ENCODE measurements at regions not wholly inside any gene's neighbourhood (a gene's known extent, or its start where the extent isn't known, plus 50 kb on each side); places are given as distances from the start of the nearest gene placed in this dataset.

DNA sequence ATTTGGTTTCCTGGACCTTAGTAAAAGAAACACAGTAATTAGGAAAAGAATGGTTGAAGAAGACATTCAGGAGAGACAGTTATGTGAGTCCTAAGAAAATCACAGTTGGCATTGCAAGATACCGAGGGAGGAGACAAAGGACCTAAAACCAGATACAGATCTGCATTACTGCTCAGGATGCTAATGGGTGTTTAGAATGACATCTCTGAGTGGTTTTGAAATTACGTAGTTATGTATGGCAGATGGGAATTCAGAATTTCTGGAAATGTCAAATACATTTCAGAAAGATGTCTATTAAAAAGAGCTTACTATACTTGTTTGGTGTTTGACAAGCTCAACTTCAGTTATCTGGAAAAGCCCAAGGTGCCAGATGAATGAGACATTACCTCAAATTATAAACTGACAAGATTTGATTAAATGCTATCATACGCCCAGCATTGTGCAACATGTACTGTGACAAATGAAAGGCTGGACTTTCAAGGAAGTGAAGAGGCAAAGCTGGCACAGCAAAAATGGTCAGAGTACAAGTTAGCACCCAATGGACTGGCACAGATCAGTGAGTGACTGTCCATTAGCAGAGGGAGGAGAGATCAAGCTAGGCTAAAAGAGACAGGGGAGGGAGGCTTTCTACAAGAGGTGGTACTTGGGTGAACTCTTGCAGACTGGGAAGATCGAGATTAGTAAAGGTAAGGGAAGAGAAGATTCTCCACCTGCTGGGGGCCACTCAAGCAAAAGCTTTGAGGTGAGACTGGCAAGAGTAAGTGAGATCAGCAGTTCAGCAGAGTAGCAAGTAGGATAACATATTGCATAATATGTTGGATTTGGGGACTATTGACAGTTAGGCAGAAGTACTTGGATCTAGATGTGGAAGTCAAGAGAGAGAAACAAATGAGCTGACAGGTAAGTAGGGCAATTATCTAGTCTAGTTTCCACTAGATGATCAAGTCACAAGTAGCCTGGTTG is 168.9 kb downstream of the CYRIA start:
- DNase-seq (ENCODE audit: low read depth), result no peak
- TF ChIP-seq, protein P1, sequence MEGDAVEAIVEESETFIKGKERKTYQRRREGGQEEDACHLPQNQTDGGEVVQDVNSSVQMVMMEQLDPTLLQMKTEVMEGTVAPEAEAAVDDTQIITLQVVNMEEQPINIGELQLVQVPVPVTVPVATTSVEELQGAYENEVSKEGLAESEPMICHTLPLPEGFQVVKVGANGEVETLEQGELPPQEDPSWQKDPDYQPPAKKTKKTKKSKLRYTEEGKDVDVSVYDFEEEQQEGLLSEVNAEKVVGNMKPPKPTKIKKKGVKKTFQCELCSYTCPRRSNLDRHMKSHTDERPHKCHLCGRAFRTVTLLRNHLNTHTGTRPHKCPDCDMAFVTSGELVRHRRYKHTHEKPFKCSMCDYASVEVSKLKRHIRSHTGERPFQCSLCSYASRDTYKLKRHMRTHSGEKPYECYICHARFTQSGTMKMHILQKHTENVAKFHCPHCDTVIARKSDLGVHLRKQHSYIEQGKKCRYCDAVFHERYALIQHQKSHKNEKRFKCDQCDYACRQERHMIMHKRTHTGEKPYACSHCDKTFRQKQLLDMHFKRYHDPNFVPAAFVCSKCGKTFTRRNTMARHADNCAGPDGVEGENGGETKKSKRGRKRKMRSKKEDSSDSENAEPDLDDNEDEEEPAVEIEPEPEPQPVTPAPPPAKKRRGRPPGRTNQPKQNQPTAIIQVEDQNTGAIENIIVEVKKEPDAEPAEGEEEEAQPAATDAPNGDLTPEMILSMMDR (IDR thresholded peaks at IDR 0.05; ENCODE audit: insufficient read depth, low read depth, low read length, missing control alignments), result no peak
- H3K4me3 ChIP-seq (ENCODE audit: low read length), result no peak overlapping the region

DNA sequence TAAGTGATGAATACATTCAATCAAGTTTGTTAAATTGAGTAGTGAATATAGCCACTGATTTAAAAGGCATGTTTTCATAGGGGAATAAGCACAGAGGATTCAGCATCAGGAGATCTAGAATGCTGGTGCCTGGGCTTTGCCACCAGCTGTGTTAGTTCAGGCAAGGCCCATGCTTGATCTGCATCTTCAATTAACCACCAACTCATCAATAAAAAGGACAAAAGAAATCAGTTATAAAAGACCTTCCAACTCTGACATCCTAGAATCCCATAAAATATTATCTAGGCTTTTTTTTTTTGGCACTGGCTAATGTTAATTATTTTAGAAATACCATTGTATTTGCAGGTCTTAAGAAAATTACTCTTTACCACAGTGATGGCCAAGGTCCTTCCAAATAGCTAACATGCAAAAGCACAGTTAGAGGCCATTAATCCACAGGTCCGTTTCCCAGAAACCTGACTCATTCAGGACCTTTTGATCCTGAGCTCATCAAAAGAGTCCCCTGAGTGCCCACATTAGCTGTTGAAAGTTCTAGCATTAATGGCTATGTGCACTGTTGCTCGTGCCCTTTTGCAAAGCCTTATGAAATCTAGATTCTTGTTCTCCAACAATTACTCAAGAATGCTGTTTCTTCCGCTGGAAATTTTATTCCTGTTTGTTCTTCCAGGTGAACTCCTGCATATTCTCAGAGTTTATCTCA is 170.0 kb downstream of the CYRIA start:
- no peak overlapping the region for H3K4me3 ChIP-seq (ENCODE audit: low read length)
- TF ChIP-seq, protein P1 (IDR thresholded peaks at IDR 0.05; ENCODE audit: insufficient read depth, low read depth, low read length, missing control alignments), result no peak
- no peak for DNase-seq (ENCODE audit: low read depth)

DNA sequence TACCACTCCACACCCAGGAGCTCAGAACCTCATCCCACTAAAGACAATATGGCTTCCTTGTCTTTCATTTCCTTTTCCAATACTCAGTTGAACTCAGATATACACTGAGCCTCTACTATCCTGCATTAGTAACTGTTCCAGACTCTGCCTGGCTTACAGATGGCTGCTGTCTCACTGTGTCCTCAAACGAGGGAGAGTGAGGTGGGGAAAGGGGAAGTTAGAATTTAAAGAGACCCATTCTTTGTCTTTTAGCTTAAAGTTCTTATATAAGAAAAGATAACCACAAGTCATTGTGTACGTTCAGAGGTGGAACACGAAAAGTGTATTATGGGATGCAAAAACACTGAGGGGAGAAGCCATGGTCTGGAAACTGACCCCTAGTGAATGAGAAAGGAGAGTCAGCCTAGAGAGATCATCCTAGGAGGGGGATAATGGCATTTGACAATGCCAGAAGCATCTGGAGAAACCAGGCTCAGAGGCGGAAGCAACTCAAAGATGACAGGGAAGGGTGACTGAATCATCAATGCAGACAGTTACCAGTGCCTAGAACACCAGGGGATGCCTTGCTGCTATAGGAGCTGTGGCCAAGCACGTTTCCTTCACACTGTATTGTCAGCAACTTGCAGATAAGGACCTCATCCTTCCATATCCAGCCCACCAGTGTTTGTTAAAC is 170.7 kb downstream of the CYRIA start:
- TF ChIP-seq, protein P1 (IDR thresholded peaks at IDR 0.05; ENCODE audit: insufficient read depth, low read depth, low read length, missing control alignments), result no peak
- H3K4me3 ChIP-seq (ENCODE audit: low read length), result no peak overlapping the region
- no peak for DNase-seq (ENCODE audit: low read depth)

DNA sequence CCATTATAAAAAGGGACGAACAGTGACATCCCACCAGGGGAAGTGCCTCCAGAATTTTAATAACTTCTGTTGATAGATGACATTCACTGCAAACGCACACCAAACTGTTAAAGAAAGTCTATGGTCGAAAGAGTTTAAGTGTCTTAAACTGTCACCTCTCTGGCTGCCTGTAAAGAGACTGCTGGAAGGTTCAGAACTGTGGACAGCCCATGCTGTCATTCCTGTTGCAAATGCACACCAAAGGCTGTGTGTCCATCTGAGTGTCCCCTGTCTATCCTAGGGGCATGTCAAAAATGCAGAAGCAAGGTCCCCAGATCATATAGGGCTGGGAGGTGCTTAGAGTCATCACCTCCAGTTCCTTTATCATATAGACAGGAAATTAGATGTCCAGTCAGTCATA is 171.8 kb downstream of the CYRIA start:
- TF ChIP-seq, protein P1 (IDR thresholded peaks at IDR 0.05; ENCODE audit: insufficient read depth, low read depth, low read length, missing control alignments), result no peak
- H3K4me3 ChIP-seq (ENCODE audit: low read length), result no peak overlapping the region
- DNase-seq (ENCODE audit: low read depth), result no peak

DNA sequence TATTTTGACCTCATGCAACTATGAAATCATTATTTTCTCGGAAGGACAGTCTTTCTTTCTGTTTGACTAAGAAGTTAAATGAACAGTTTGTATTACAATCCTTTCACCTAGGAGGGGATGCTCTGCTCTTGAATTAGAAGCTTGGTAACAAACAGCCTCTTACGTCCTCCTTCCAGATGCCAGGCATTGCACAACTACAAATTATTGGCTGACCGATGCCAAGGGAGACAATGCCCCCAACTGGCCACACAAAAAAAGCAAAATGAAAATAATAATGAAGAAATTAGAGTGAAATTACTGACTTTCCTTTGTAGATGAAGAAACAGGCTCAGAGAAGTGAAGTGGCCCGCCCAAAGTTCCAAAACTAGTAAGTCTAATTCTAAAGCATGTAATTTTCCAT is 177.9 kb downstream of the CYRIA start:
- TF ChIP-seq, protein P1 (IDR thresholded peaks at IDR 0.05; ENCODE audit: insufficient read depth, low read depth, low read length, missing control alignments), result peak; percentile 63
- no peak overlapping the region for H3K4me3 ChIP-seq (ENCODE audit: low read length)
- peak; percentile 75 for DNase-seq (ENCODE audit: low read depth)

DNA sequence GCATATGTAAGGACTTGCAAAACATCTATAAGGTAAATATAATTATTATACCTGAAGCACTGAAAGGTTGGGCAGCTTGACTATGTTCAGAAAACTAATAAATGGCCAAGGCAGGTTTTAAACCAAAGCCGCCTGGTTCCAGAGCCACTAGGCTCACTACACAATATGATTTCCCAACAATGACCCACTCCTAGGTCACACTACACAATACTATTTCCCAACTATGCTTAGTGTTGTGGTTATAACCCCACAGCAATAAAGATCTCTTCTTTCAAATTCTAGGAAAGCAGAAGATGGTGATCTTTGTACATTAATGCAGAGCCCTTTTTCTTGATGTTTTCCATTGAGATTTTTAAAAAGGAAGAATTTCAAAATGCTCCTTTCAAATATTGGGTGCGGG is 180.4 kb downstream of the CYRIA start:
- no peak for DNase-seq (ENCODE audit: low read depth)
- TF ChIP-seq, protein P1 (IDR thresholded peaks at IDR 0.05; ENCODE audit: insufficient read depth, low read depth, low read length, missing control alignments), result no peak
- no peak overlapping the region for H3K4me3 ChIP-seq (ENCODE audit: low read length)

All from epithelial cell of esophagus (primary cell).